Astrocyte (in vitro differentiated cells and primary cell): ENCODE measurements at regions not wholly inside any gene's neighbourhood (a gene's known extent, or its start where the extent isn't known, plus 50 kb on each side); places are given as distances from the start of the nearest gene placed in this dataset.

ENCODE experiments used
- CTCF ChIP-seq: IDR thresholded peaks from 2 replicates; pipeline ENCODE4 v1.5.1; 2011; ENCODE audit warnings: low read depth, mild to moderate bottlenecking, inconsistent platforms, low read length, moderate library complexity; ENCODE audit not compliant: insufficient read depth
- EZH2 ChIP-seq: IDR thresholded peaks from 2 replicates; pipeline ENCODE4 v1.6.1; 2012; ENCODE audit warnings: mild to moderate bottlenecking, low read length, inconsistent platforms; ENCODE audit not compliant: insufficient read depth

DNA sequence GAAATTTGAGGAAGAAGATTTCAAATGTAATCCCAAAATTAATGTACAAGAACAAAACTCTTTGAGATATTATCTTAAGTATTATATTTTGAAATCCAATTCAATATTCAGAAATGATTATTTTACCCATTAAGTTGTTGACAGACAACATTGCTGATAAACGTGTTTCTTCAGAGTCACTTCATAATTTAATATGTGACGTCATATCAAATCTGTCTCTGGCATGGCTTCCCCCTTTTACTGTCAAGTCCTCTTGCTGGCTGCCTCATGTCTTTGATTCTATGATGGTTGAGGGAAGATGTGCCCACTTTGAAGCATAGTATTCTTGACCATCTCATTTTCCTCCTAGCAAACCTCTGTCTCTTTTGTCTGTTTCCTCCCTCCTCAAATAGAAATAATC, 1257.1 kb upstream of the GOT2 start:
- TF ChIP-seq CTCF (no peak), EZH2 (no peak)
